NCI-H1105 treated with DMSO at 0.1 percent for 48 hours (cell line): ENCODE measurements at regions not wholly inside any gene's neighbourhood (a gene's known extent, or its start where the extent isn't known, plus 50 kb on each side); places are given as distances from the start of the nearest gene placed in this dataset.
"Not testable (repeated sequence)": the region's sequence is repeated elsewhere in the genome, so short reads cannot be mapped to it uniquely, and the experiment has no call there.

Source experiments
- DNase-seq: peaks from one replicate; lab custom pipeline; 2025; lab: John Stamatoyannopoulos, UW

DNA sequence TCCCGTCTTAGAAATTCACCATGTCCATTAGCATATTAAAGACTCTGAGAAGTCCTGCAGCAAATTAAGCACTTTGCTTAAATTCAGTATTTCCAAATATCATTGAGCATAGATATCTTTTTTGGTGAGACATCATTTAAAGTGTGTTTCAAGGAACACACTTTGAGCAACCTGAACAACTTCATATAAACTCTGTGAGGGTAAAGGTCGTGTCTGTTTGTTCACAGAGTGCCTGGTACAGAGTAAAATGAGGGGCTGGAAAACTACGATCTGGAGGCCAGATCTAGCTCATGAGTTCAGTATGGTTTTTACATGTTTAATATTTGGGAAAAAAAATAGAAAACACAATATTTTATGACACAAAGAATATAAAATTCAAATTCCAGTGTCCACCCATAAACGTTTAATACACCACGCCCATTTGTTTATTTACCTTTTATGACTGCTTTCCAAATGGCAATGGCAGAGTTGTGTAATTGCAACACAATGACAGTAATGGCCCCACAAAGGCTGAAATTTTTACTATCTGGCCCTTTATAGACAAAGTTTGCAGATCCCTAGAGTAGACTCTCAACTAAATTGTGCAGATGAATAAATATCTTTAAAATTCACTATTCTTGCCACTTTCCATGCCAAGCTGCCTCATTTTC is 67.4 kb downstream of the SNTN start:
- no peak for DNase-seq

DNA sequence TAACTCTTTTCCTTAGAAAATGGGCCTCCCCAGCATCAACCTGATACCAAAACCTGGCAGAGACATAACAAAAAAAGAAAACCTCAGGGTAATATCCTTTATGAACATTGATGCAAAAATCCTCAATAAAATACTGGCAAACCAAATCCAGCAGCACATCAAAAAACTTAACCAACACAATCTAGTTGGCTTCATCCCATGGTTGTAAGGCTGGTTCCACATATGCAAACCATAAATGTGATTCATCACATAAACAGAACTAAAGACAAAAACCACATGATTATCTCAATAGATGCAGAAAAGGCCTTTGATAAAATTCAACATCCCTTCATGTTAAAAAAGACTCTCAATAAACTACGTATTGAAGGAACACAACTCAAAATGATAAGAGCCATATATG is 68.5 kb downstream of the SNTN start:
- DNase-seq: not testable (repeated sequence)

DNA sequence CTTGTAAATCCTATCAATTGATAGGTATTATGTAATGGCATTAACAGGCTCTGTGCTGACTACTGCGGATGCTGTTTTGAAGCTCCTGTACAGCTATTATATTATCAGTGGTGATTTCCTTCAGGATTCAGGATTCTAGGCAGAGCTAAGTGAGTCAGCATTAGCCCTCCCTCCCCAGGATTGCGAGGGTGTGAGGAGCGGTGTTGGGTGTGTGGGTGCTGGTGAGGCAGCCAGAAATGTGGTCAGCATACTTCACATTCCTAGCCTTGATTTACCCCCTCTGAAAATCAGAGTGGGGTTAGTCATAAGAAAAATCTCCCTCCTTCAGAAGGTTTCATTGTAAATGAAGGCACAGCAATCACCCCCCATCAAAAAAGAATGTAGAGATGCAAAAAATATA is 72.5 kb downstream of the SNTN start:
- DNase-seq: no peak

DNA sequence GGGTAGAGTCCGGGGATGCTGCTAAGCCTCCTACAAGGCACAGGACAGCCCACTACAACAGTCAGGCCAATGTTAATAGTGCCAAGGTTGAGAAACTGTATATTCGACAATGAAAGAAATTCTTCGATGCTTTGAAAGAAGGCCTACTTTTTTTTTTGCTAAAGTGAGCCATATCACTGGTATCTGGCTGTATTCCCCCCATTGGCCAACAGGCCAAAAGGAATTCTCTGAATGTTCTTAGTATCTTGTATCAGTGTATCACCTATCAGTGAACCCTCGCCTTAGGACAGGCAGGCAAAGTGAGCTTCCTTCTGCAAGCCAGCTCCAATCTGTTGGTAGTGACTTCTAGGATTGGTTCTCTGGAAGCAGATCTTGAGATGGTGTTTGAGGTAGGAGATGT is 74.2 kb downstream of the SNTN start:
- no peak for DNase-seq

DNA sequence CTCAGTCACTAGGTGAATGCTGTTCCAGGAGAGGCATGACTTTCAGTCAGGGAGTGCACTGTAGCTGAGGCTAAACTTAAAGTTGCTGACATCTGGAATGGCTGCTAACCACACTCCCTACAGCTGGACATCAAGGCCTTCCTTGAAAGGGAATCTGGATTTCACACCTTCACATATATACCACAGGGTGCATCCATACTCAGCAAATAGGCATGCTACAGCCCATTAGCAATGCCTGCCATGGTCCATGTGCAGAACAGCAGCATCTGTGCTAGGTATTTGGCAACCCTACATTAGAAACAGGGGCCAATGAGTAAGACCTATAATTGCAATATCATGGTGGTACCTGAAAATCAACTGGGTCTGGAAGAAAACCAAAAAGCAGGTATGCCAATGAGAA is 74.8 kb downstream of the SNTN start:
- DNase-seq: no peak

DNA sequence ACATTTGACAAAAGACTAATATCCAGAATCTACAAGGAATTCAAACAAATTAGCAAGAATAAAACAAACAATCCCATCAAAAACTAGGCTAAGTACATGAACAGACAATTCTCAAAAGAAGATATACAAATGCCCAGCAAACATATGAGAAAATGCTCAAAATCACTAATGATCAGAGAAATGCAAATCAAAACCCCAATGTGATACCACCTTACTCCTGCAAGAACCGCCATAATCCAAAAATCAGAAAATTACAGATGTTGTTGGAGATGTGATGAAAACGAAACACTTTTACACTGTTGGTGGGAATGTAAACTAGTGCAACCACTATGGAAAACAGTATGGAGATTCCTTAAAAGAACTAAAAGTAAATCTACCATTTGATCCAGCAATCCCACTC is 79.4 kb downstream of the SNTN start:
- no peak for DNase-seq

DNA sequence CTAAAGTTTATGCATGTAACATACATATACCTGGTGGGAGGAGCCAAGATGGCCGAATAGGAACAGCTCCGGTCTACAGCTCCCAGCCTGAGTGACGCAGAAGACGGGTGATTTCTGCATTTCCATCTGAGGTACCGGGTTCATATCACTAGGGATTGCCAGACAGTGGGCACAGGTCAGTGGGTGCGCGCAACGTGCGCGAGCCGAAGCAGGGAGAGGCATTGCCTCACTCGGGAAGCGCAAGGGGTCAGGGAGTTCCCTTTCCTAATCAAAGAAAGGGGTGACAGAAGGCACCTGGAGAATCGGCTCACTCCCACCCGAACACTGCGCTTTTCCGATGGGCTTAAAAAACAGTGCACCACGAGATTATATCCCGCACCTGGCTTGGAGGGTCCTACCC is 80.8 kb downstream of the SNTN start:
- not testable (repeated sequence) for DNase-seq

DNA sequence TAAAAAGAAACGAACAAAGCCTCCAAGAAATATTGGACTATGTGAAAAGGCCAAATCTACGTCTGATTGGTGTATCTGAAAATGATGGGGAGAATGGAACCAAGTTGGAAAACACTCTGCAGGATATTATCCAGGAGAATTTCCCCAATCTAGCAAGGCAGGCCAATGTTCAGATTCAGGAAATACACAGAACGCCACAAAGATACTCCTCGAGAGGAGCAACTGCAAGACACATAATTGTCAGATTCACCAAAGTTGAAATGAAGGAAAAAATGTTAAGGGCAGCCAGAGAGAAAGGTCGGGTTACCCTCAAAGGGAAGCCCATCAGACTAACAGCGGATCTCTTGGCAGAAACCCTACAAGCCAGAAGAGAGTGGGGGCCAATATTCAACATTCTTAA is 82.2 kb downstream of the SNTN start:
- DNase-seq: not testable (repeated sequence)

DNA sequence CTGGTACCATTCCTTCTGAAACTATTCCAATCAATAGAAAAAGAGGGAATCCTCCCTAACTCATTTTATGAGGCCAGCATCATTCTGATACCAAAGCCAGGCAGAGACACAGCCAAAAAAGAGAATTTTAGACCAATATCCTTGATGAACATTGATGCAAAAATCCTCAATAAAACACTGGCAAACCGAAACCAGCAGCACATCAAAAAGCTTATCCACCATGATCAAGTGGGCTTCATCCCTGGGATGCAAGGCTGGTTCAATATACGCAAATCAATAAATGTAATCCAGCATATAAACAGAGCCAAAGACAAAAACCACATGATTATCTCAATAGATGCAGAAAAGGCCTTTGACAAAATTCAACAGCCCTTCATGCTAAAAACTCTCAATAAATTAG is 82.3 kb upstream of the C3orf49 start:
- DNase-seq: not testable (repeated sequence)

DNA sequence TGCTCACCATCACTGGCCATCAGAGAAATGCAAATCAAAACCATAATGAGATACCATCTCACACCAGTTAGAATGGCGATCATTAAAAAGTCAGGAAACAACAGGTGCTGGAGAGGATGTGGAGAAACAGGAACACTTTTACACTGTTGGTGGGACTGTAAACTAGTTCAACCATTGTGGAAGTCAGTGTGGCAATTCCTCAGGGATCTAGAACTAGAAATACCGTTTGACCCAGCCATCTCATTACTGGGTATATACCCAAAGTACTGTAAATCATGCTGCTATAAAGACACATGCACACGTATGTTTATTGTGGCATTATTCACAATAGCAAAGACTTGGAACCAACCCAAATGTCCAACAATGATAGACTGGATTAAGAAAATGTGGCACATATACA is 80.5 kb upstream of the C3orf49 start:
- DNase-seq: not testable (repeated sequence)

DNA sequence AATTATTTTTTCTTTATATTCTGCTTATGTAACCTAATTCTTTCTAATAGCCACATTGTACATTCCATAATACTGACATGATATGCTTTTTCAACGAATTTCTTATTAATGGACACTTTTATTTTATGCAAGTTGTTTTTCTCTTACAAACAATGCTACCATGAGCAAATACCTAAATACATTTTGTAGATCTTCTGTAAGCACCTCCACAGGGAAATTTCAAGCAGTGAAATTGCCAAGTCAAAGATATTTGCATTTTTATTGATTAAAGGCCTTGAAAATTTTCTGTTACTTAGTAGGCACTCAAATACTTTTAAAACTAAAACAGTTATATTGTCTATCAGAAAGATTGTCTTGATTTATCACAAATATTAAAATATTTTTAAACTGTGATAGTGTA is 79.6 kb upstream of the C3orf49 start:
- no peak for DNase-seq

DNA sequence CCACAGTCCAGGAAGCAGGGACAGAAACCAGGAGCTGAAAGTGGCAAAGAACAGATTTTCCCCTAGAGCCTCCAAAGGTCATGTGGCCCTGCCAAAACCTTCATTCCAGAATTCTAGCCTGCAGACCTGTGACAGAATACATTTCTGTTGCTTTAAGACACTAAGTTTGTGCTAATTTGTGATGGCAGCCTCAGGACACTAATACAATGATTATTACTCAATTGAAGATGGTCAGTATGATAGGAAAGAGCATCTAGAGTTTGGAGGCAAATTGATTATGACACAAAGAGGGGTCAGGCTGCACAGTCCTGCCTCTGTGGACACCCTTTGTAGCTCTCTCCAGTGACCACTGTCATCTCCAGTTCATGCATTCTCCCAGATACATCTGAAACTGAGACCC is 79.0 kb upstream of the C3orf49 start:
- DNase-seq: no peak

DNA sequence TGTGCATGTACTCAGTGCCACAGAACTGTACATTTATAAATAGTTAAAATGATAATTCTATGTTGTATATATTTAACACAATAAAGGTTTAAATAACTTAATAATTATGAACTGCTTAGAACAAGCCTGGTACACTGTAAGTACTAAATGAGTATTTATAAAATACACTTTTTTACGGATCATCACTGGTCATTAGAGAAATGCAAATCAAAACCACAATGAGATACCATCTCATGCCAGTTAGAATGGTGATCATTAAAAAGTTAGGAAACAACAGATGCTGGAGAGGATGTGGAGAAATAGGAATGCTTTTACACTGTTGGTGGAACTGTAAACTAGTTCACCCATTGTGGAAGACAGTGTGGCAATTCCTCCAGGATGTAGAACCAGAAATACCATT is 74.4 kb upstream of the C3orf49 start:
- DNase-seq: not testable (repeated sequence)

DNA sequence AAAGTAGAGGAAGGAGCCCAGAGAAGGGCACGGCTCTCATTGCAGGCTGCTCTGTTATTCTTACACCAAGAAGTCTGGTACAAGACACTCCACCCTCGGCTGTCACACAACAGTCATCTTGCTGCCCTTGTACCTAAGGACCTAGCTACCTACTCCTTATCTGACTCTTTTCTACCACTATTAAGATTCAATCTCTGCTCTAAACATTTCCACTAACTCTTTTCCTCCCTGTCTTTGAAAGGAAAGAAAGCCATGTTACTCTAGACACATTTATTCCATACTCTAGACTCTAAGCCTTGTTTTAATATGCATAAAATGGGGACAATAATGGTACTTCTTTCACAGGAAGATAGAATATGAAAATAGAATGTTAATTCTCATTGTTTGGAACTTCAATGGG is 73.3 kb upstream of the C3orf49 start:
- DNase-seq: no peak

DNA sequence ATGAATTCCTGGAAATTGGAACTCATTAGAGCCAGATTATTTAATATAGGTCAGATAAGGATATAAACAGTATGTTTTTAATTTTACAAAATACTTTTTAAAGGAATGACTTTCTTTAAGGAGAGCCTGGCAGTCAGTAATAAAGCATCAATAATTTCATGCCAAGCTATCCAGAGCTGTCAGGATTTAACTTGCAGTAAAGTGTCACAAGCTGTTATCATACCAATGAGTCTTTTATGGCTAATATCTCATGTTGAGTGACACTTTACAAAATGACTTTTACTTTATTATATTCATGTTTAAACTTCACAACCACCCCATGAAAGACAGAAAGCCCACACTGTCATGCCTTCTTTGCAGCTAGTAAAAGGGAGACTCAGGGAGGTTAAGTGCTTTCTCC is 72.9 kb upstream of the C3orf49 start:
- DNase-seq: no peak

DNA sequence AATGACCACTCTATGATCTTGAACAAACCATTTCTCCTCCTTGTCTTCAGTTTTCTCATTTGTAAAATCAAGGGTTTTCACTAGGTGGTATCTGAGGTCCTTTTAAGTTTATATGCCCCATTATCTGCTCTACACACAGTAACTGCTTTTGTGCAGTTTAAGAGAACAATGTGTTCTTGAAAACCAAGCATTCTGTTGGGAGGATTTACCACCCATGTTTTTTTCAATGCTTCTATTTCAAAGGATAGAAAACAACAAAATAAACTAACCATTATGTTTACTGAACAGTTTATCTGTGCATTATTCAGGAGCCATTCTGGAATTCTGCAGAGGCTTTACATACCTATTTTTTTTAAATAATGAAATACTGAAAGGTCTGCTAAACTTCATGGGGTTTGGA is 67.6 kb upstream of the C3orf49 start:
- DNase-seq: no peak

DNA sequence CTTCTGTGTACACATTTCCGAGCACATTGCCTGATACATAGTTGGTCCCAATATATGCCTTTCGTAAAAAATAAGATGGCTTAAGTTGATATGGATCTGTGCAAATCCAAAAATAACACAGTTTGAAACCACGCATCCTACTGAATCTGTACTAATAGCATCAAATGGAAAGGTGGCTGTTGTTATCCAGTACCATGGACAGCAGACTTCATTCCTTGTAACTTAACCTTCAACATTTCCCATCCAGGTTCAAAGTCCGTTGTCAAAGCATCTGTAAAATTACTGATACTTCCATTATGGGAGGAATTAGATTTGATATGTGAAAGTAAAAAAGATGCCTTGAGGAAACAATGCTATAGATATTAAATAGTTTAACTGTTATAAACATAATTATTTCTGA is 65.5 kb upstream of the C3orf49 start:
- no peak for DNase-seq

DNA sequence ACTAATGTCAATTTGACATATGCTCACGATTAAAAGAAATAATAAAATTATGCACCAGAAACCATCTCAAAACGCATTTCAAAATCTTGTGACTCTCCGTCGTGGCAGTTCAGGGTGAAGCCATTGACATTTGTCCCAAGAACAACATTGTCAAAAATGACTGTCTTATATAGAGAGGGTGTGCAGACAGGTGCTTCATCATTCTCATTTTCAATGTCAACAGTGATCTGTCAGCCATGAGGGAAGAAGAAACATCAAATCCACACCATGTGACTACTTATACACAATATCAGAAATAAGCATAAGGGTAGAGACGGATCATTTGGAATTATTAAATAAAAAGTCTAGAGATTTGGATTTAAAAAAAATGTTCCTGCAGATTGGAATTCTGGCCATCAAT is 65.1 kb upstream of the C3orf49 start:
- DNase-seq: no peak

DNA sequence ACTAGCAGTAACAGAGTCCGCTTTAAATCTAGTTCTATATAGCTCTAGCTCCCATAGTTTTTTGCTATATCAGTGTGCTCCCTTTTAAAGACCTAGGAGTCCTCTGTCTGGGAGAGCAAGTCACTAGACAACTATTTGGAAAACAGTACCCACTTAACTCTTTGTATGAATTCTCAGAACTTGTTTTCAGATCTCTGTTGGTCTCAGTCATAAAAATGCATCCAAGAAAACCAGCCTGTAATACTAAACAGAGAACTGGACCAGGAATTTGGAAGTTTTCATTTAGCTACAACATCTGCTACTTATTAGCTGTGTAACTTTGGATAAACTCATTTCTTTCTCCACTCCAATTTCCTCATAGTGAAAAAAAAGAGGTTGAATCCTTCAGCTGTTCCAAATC is 56.9 kb upstream of the C3orf49 start:
- DNase-seq: no peak

DNA sequence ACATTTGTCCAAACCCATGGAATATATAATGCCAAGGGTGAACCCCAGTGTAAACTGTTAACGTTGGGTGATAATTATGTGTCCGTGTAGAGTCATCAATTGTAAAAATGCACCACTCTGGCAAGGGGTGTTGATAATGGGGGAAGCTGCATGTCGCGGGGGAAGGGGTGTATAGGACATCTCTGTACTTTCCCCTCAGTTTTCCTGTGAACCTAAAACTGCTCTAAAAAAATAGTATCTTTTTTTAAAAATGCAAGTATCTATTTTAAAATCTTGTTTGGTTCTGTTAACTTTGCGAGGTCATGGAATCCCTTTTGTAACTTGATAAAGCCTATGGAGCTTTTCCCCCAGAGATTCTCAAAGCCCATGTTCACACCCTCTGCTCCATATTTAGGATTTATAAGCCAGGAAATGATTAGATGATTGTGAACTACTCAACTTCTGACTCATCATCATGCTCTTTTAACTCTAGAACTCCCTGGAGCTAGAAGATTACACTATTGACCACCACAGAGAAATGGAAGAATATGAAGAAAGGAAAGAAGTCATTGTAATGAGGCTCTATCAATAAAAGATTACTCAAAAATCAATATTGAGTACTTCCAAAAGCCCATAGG is 56.1 kb upstream of the C3orf49 start:
- no peak for DNase-seq

DNA sequence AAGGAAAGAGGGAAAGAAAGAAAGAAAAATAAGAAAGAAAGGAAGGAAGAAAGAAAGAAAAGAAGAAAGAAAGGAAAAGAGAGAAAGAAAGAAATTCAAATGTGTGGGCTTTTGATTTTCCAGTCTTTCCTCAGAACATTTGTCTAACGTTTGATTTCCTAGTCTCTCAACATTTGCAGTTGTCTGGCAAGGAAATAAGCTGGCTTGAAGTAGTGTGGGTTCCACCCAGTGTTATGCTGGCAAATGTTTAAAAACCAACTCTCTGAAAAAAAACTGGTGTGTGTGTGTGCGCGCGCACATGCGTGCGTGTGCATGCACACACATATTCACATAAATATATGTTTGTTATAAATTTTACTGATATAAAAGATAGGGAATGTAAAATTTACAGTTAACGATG is 54.6 kb upstream of the C3orf49 start:
- no peak for DNase-seq

DNA sequence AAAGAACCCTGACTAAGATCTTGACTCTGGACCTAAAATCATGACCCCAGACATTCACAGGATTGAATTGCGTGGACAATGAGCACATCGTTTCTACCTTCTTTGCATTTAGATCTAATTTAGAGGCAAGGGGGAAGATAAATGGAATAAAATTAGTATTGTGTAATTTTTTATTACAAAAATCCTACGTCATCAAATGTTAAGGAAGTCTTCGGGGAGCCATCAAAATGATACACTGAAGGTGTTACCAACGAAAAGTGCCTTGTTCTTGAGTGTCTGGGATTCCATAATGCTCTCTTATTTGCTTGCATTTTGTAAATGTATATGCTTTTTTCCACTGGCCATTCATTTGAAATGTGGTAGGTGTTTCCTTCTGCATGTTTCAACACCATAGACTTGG is 52.8 kb upstream of the C3orf49 start:
- DNase-seq: no peak

DNA sequence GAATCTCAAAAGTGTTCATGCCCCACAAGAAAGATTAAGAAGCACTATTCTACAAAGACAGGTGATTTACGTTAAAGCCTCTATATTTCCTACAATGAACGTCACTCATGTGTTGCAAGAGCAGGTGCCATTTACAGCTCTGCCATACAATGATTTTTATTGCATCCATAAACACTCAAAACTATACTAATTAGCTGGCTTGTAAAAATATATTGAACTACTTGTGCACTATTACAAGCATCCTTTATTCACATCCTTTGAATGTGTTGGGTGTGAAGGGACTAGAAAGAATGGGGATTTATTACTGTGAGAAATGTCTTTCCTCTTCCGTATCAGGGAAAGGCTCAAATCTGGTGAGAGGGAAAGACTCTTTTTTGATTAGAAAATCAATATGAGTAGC is 50.7 kb upstream of the C3orf49 start:
- DNase-seq: peak; percentile 55

DNA sequence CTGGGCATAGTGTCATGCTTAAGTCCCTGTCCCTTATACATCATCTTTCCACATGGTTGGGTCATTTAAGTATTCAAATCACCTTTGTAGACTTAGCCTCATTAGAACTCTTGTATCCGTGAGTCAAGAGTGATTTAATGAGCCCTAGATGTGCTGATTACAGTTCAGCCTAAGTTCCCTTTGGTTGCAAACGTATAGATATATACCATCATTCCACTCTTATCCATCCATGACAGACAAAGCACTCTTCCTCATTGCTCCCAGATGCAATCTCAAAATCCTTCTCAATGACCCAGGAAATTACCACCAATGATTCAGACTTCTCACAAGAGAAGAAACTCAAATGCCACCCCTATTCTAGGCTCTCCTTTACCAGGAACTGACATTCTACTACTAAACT is 50.2 kb upstream of the C3orf49 start:
- no peak for DNase-seq
